Caki2 (cell line): ENCODE measurements at regions not wholly inside any gene's neighbourhood (a gene's known extent, or its start where the extent isn't known, plus 50 kb on each side); places are given as distances from the start of the nearest gene placed in this dataset.
A peak's percentile ranks its signal among the peaks of the same experiment; 100 is the strongest.

Source experiments
- DNase-seq: peaks from one replicate; pipeline ENCODE4 v3.0.0-alpha.2; 2015; ENCODE audit warnings: low read depth
- in situ Hi-C: cut with HindIII; loops from 2 replicates; pipeline ENCODE4 v1.10.0; 2016; ENCODE audit warnings: low sequenced_read_pairs, low pct_unique_long_range_greater_than_20kb, mixed read lengths

GRCh38 chr13:34137200-34137599 lies 319.3 kb downstream of the RFC3 start:
- in situ Hi-C loops: no loop called here

GRCh38 chr13:34139660-34140227 lies 321.8 kb downstream of the RFC3 start:
- no peak for DNase-seq
- in situ Hi-C loops: no loop called here

More at GRCh38 chr13:34137200-34137599, 319.3 kb downstream of the RFC3 start:
- no peak for DNase-seq

- in situ Hi-C loops: no loop called here
- DNase-seq: no peak
Observed at GRCh38 chr13:34143637-34144036, 325.7 kb downstream of the RFC3 start.

- in situ Hi-C loops: no loop called here
- DNase-seq: no peak
Observed at GRCh38 chr13:34144142-34144541, 326.2 kb downstream of the RFC3 start.

GRCh38 chr13:34145061-34145460 lies 327.1 kb downstream of the RFC3 start:
- no peak for DNase-seq
- in situ Hi-C loops: no loop called here

GRCh38 chr13:34148359-34148758 lies 330.4 kb downstream of the RFC3 start:
- DNase-seq: no peak
- in situ Hi-C loops: no loop called here

- in situ Hi-C loops: no loop called here
- DNase-seq: no peak
Observed at GRCh38 chr13:34151885-34152284, 333.9 kb downstream of the RFC3 start.

GRCh38 chr13:34152409-34152808 lies 334.5 kb downstream of the RFC3 start:
- in situ Hi-C loops: no loop called here
- DNase-seq: no peak

GRCh38 chr13:34152996-34153395 lies 335.0 kb downstream of the RFC3 start:
- in situ Hi-C loops: no loop called here
- no peak for DNase-seq

- DNase-seq: no peak
- in situ Hi-C loops: no loop called here
Observed at GRCh38 chr13:34153428-34154180, 335.7 kb downstream of the RFC3 start.

GRCh38 chr13:34155931-34156607 lies 338.1 kb downstream of the RFC3 start:
- peak; percentile 28 for DNase-seq
- in situ Hi-C loops: no loop called here

- DNase-seq: peak; percentile 84
- in situ Hi-C loops: no loop called here
Observed at GRCh38 chr13:34156841-34157365, 339.0 kb downstream of the RFC3 start.

- in situ Hi-C loops: no loop called here
- no peak for DNase-seq
Observed at GRCh38 chr13:34159946-34160345, 342.0 kb downstream of the RFC3 start.

GRCh38 chr13:34161931-34162543 lies 344.1 kb downstream of the RFC3 start:
- in situ Hi-C loops: no loop called here
- DNase-seq: no peak

- in situ Hi-C loops: no loop called here
Observed at GRCh38 chr13:34162544-34162933, 344.6 kb downstream of the RFC3 start.

GRCh38 chr13:34164582-34164981 lies 346.6 kb downstream of the RFC3 start:
- in situ Hi-C loops: no loop called here
- DNase-seq: no peak

More at GRCh38 chr13:34162544-34162933, 344.6 kb downstream of the RFC3 start:
- no peak for DNase-seq

- in situ Hi-C loops: no loop called here
- no peak for DNase-seq
Observed at GRCh38 chr13:34165158-34165557, 347.2 kb downstream of the RFC3 start.

- in situ Hi-C loops: no loop called here
- no peak for DNase-seq
Observed at GRCh38 chr13:34166406-34166805, 348.5 kb downstream of the RFC3 start.

- DNase-seq: no peak
- in situ Hi-C loops: no loop called here
Observed at GRCh38 chr13:34167347-34167746, 349.4 kb downstream of the RFC3 start.
